ENCODE measurements at regions not wholly inside any gene's neighbourhood (a gene's known extent, or its start where the extent isn't known, plus 50 kb on each side); places are given as distances from the start of the nearest gene placed in this dataset.

GRCh38 chr2:216808805-216809425, 50.9 kb downstream of the TNP1 start:
- Histone ChIP-seq H3K27ac (ENCODE audit: low read length) (no peak overlapping the region), H3K27me3 (ENCODE audit: control insufficient read depth, insufficient read depth, low read length) (no peaks in the 10 kb centered on the region), H3K36me3 (ENCODE audit: control insufficient read depth, insufficient read depth, low read length) (no peaks in the 10 kb centered on the region), H3K9me3 (ENCODE audit: control insufficient read depth, insufficient read depth, low read length) (no peaks in the 10 kb centered on the region), H3K4me1 (ENCODE audit: control insufficient read depth, insufficient read depth, low read length) (no peaks in the 10 kb centered on the region), H3K4me3 (ENCODE audit: low read length) (no peak overlapping the region)
- no peak for DNase-seq (ENCODE audit: low read depth, low spot score)
- WGBS (ENCODE audit: insufficient coverage, insufficient read length), result 95% methylated on average over 12 of the region's 13 CpGs

- Histone ChIP-seq H3K4me3 (ENCODE audit: low read length) (no peak overlapping the region), H3K36me3 (ENCODE audit: control insufficient read depth, insufficient read depth, low read length) (no peaks in the 10 kb centered on the region), H3K27ac (ENCODE audit: low read length) (no peak overlapping the region), H3K9me3 (ENCODE audit: control insufficient read depth, insufficient read depth, low read length) (no peaks in the 10 kb centered on the region), H3K4me1 (ENCODE audit: control insufficient read depth, insufficient read depth, low read length) (no peaks in the 10 kb centered on the region), H3K27me3 (ENCODE audit: control insufficient read depth, insufficient read depth, low read length) (no peaks in the 10 kb centered on the region)
- DNase-seq (ENCODE audit: low read depth, low spot score), result no peak
- no CpG with 5 or more reads among the region's 7 CpGs for WGBS (ENCODE audit: insufficient coverage, insufficient read length)
Measured at GRCh38 chr2:216807857-216808272, 52.0 kb downstream of the TNP1 start.

- Histone ChIP-seq H3K27ac (ENCODE audit: low read length) (no peak overlapping the region), H3K36me3 (ENCODE audit: control insufficient read depth, insufficient read depth, low read length) (no peaks in the 10 kb centered on the region), H3K4me3 (ENCODE audit: low read length) (no peak overlapping the region), H3K27me3 (ENCODE audit: control insufficient read depth, insufficient read depth, low read length) (no peaks in the 10 kb centered on the region), H3K4me1 (ENCODE audit: control insufficient read depth, insufficient read depth, low read length) (no peaks in the 10 kb centered on the region), H3K9me3 (ENCODE audit: control insufficient read depth, insufficient read depth, low read length) (no peaks in the 10 kb centered on the region)
- no CpG with 5 or more reads among the region's 10 CpGs for WGBS (ENCODE audit: insufficient coverage, insufficient read length)
- no peak for DNase-seq (ENCODE audit: low read depth, low spot score)
Measured at GRCh38 chr2:216804357-216805350, 55.2 kb downstream of the TNP1 start.

GRCh38 chr2:216803791-216804190, 56.1 kb downstream of the TNP1 start:
- WGBS (ENCODE audit: insufficient coverage, insufficient read length), result no CpG with 5 or more reads among the region's 13 CpGs
- DNase-seq (ENCODE audit: low read depth, low spot score), result no peak
- H3K27me3 ChIP-seq (ENCODE audit: control insufficient read depth, insufficient read depth, low read length), result no peaks in the 10 kb centered on the region
- H3K9me3 ChIP-seq (ENCODE audit: control insufficient read depth, insufficient read depth, low read length), result no peaks in the 10 kb centered on the region
- no peak overlapping the region for H3K27ac ChIP-seq (ENCODE audit: low read length)
- H3K36me3 ChIP-seq (ENCODE audit: control insufficient read depth, insufficient read depth, low read length), result no peaks in the 10 kb centered on the region
- no peaks in the 10 kb centered on the region for H3K4me1 ChIP-seq (ENCODE audit: control insufficient read depth, insufficient read depth, low read length)
- H3K4me3 ChIP-seq (ENCODE audit: low read length), result no peak overlapping the region

GRCh38 chr2:216802516-216803215, 57.2 kb downstream of the TNP1 start:
- no CpG with 5 or more reads among the region's 10 CpGs for WGBS (ENCODE audit: insufficient coverage, insufficient read length)
- H3K4me1 ChIP-seq (ENCODE audit: control insufficient read depth, insufficient read depth, low read length), result no peaks in the 10 kb centered on the region
- no peak overlapping the region for H3K4me3 ChIP-seq (ENCODE audit: low read length)
- no peaks in the 10 kb centered on the region for H3K27me3 ChIP-seq (ENCODE audit: control insufficient read depth, insufficient read depth, low read length)
- no peak for DNase-seq (ENCODE audit: low read depth, low spot score)
- H3K9me3 ChIP-seq (ENCODE audit: control insufficient read depth, insufficient read depth, low read length), result no peaks in the 10 kb centered on the region
- no peak overlapping the region for H3K27ac ChIP-seq (ENCODE audit: low read length)
- no peaks in the 10 kb centered on the region for H3K36me3 ChIP-seq (ENCODE audit: control insufficient read depth, insufficient read depth, low read length)

- H3K9me3 ChIP-seq (ENCODE audit: control insufficient read depth, insufficient read depth, low read length), result no peaks in the 10 kb centered on the region
- H3K4me3 ChIP-seq (ENCODE audit: low read length), result no peak overlapping the region
- no peak for DNase-seq (ENCODE audit: low read depth, low spot score)
- no peaks in the 10 kb centered on the region for H3K27me3 ChIP-seq (ENCODE audit: control insufficient read depth, insufficient read depth, low read length)
- no CpG with 5 or more reads among the region's 3 CpGs for WGBS (ENCODE audit: insufficient coverage, insufficient read length)
- H3K27ac ChIP-seq (ENCODE audit: low read length), result no peak overlapping the region
- no peaks in the 10 kb centered on the region for H3K4me1 ChIP-seq (ENCODE audit: control insufficient read depth, insufficient read depth, low read length)
- H3K36me3 ChIP-seq (ENCODE audit: control insufficient read depth, insufficient read depth, low read length), result no peaks in the 10 kb centered on the region
Measured at GRCh38 chr2:216800836-216801235, 59.0 kb downstream of the TNP1 start.

- no peaks in the 10 kb centered on the region for H3K27me3 ChIP-seq (ENCODE audit: control insufficient read depth, insufficient read depth, low read length)
- H3K27ac ChIP-seq (ENCODE audit: low read length), result no peak overlapping the region
- H3K9me3 ChIP-seq (ENCODE audit: control insufficient read depth, insufficient read depth, low read length), result no peaks in the 10 kb centered on the region
- no peak overlapping the region for H3K4me3 ChIP-seq (ENCODE audit: low read length)
- no peaks in the 10 kb centered on the region for H3K4me1 ChIP-seq (ENCODE audit: control insufficient read depth, insufficient read depth, low read length)
- H3K36me3 ChIP-seq (ENCODE audit: control insufficient read depth, insufficient read depth, low read length), result no peaks in the 10 kb centered on the region
- no peak for DNase-seq (ENCODE audit: low read depth, low spot score)
- no CpG with 5 or more reads among the region's 3 CpGs for WGBS (ENCODE audit: insufficient coverage, insufficient read length)
Measured at GRCh38 chr2:216799873-216800431, 59.9 kb downstream of the TNP1 start.

- H3K36me3 ChIP-seq (ENCODE audit: control insufficient read depth, insufficient read depth, low read length), result no peaks in the 10 kb centered on the region
- no peaks in the 10 kb centered on the region for H3K27me3 ChIP-seq (ENCODE audit: control insufficient read depth, insufficient read depth, low read length)
- H3K9me3 ChIP-seq (ENCODE audit: control insufficient read depth, insufficient read depth, low read length), result no peaks in the 10 kb centered on the region
- DNase-seq (ENCODE audit: low read depth, low spot score), result no peak
- no peak overlapping the region for H3K27ac ChIP-seq (ENCODE audit: low read length)
- no peaks in the 10 kb centered on the region for H3K4me1 ChIP-seq (ENCODE audit: control insufficient read depth, insufficient read depth, low read length)
- no CpG with 5 or more reads among the region's 10 CpGs for WGBS (ENCODE audit: insufficient coverage, insufficient read length)
- H3K4me3 ChIP-seq (ENCODE audit: low read length), result no peak overlapping the region
Measured at GRCh38 chr2:216796115-216796840, 63.6 kb downstream of the TNP1 start.

GRCh38 chr2:216793386-216793785, 66.5 kb downstream of the TNP1 start:
- WGBS (ENCODE audit: insufficient coverage, insufficient read length), result no CpG with 5 or more reads among the region's 7 CpGs
- no peak overlapping the region for H3K27ac ChIP-seq (ENCODE audit: low read length)
- DNase-seq (ENCODE audit: low read depth, low spot score), result no peak
- no peaks in the 10 kb centered on the region for H3K36me3 ChIP-seq (ENCODE audit: control insufficient read depth, insufficient read depth, low read length)
- H3K27me3 ChIP-seq (ENCODE audit: control insufficient read depth, insufficient read depth, low read length), result no peaks in the 10 kb centered on the region
- peaks cover 2% of the 10 kb centered on the region; the same call in 1 of the 2 replicates for H3K4me1 ChIP-seq (ENCODE audit: control insufficient read depth, insufficient read depth, low read length)
- H3K9me3 ChIP-seq (ENCODE audit: control insufficient read depth, insufficient read depth, low read length), result no peaks in the 10 kb centered on the region
- H3K4me3 ChIP-seq (ENCODE audit: low read length), result no peak overlapping the region

Measured in iPS DF 6.9 (cell line).